ENCODE measurements at regions not wholly inside any gene's neighbourhood (a gene's known extent, or its start where the extent isn't known, plus 50 kb on each side); places are given as distances from the start of the nearest gene placed in this dataset.

DNA sequence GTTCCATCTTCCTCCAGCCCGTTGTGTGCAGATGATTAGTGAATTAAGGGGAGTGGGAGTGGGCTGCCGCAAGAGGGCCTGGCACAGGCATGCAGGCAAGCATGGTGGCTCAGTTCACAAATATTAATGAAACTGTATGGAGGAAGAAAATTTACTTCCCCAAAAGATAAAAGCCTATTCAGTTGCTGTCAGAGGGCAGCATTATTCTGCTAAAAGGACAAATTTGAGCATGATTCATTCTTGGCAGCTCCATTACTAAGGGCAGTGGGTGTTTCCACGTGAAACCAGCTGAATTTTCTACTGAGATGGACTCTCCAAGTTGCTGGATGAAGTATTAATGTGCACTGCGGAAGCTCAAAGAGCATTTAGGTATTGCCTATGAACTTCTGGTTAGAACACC is 90.9 kb upstream of the WDR11 start:
- Histone ChIP-seq H3K79me2 (ENCODE audit: control insufficient read depth in 1 of 2, insufficient read depth in 2 of 2, low read length in 2 of 2) (no peaks in the 10 kb centered on the region), H3K4me2 (ENCODE audit: insufficient read depth in 1 of 2, low read depth in 2 of 2, low read length in 2 of 2) (no peak overlapping the region), H2BK12ac (ENCODE audit: low read depth, low read length) (no peak overlapping the region), H4K8ac (ENCODE audit: extremely low read depth, insufficient read depth, low read length) (no peak overlapping the region), H3K14ac (ENCODE audit: insufficient read length) (no peak overlapping the region), H2AK5ac (ENCODE audit: low read depth, low read length) (no peak overlapping the region), H2BK120ac (replicated peaks; ENCODE audit: low read depth, low read length) (no peak overlapping the region), H3K27ac (ENCODE audit: low read depth, low read length) (no peak overlapping the region), H4K20me1 (replicated peaks in 1 of 2; ENCODE audit: control insufficient read depth in 1 of 2, insufficient read depth in 2 of 2, low read length in 2 of 2) (no peaks in the 10 kb centered on the region), H4K91ac (replicated peaks; ENCODE audit: insufficient read length, low read length) (no peak overlapping the region), H3K4me3 (ENCODE audit: extremely low read depth in 1 of 4, insufficient read depth in 2 of 4, low read depth in 3 of 4, low read length in 4 of 4) (no peak overlapping the region), H3K36me3 (ENCODE audit: control insufficient read depth in 2 of 4, insufficient read depth in 4 of 4, low read length in 3 of 4) (no peaks in the 10 kb centered on the region), H4K5ac (ENCODE audit: insufficient read length, low read depth, low read length) (no peak overlapping the region), H3K23ac (ENCODE audit: insufficient read length) (no peak overlapping the region), H3K27me3 (replicated peaks in 1 of 4; ENCODE audit: control insufficient read depth in 3 of 4, extremely low read depth in 1 of 4, insufficient read depth in 3 of 4, low read length in 3 of 4) (no peaks in the 10 kb centered on the region), H3K4ac (replicated peaks; ENCODE audit: insufficient read length, low read depth, low read length) (no peak overlapping the region), H3K18ac (ENCODE audit: extremely low read depth, low read length) (no peak overlapping the region), H3K4me1 (replicated peaks in 1 of 4; ENCODE audit: control insufficient read depth in 3 of 4, insufficient read depth in 4 of 4, low read length in 3 of 4) (peaks cover 0 to 2% (median 1%) of the 10 kb centered on the region in 4 experiments; a peak in 3 of 7 replicates), H2BK15ac (ENCODE audit: low read length) (no peak overlapping the region), H3K9me3 (ENCODE audit: insufficient read depth in 2 of 2, low read depth in 1 of 2, low read length in 1 of 2) (no peaks in the 10 kb centered on the region), H3K23me2 (ENCODE audit: low read depth, low read length) (no peaks in the 10 kb centered on the region; the same call in 1 of the 2 replicates), H2BK20ac (ENCODE audit: low read length) (no peak overlapping the region), H3K79me1 (ENCODE audit: low read depth, low read length) (no peaks in the 10 kb centered on the region), H3K9ac (replicated peaks in 1 of 4; ENCODE audit: extremely low read depth in 1 of 4, low read depth in 3 of 4, low read length in 3 of 4) (no peak overlapping the region), H3K56ac (replicated peaks; ENCODE audit: insufficient read length, low read depth, low read length) (no peak overlapping the region), H2AFZ (ENCODE audit: low read length) (no peak overlapping the region), H2BK5ac (ENCODE audit: low read depth, low read length) (no peak overlapping the region)
- TF ChIP-seq USF2 (IDR thresholded peaks at IDR 0.05; ENCODE audit: low read length): no peak
- no peak for TF ChIP-seq SRF (IDR thresholded peaks at IDR 0.05; ENCODE audit: low read depth, low read length)
- no peak for TF ChIP-seq NRF1 (IDR thresholded peaks at IDR 0.05; ENCODE audit: low read depth, low read length)
- TF ChIP-seq CBX8 (IDR thresholded peaks at IDR 0.05; ENCODE audit: borderline replicate concordance, low read depth, low read length): no peak
- no peak for TF ChIP-seq SP4 (IDR thresholded peaks at IDR 0.05; ENCODE audit: low read length)
- TF ChIP-seq CEBPB (IDR thresholded peaks at IDR 0.05; ENCODE audit: low read depth, low read length): no peak
- TF ChIP-seq TEAD4 (IDR thresholded peaks at IDR 0.05; ENCODE audit: low read depth, low read length): no peak
- ChIA-PET CTCF (ENCODE audit: partially characterized antibody) (interaction anchor here (1.1 kb wide), 1 partner anchor 25 kb away, joined by 3 read pairs; no protein-coding TSS in a partner anchor), POLR2A (ENCODE audit: partially characterized antibody) (no interaction called here)
- FAIRE-seq (no peak), DNase-seq (ENCODE audit: low read depth in 1 of 2, low spot score in 2 of 2) (no peak)
- WGBS, 2 experiments (ENCODE audit: extremely low coverage in 1 of 2, insufficient coverage in 1 of 2, insufficient read length in 1 of 2, insufficient replicate concordance in 2 of 2, low coverage in 1 of 2, low lambda C conversion rate in 2 of 2, missing lambda C conversion rate in 1 of 2): 66% methylated on average over 4 of the region's 4 CpGs; no CpG with 5 or more reads in 1 of the 2 experiments

Measured in H1 (cell line).